ENCODE measurements at regions not wholly inside any gene's neighbourhood (a gene's known extent, or its start where the extent isn't known, plus 50 kb on each side); places are given as distances from the start of the nearest gene placed in this dataset.

DNA sequence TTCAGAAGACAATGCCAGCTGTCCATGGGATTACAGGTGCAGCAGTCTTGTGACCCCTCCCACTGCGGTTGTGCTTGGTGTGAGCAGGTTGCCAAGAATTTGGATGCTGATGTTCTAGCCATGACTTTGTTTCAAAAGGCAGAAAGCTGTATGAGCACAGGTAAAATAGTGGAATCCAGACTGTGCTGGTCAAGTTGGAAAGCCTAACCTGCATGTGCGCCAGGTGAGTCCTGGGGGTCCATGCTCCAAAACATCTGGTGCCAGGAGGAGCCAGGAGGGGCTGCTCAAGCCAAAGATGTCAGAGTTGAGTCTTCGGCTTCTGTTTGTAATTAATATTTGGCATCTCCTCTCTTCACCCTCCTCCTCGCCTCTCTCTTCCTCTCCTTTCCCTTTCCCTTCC is 330.1 kb downstream of the MYCN start:
- Histone ChIP-seq H2AFZ (no peak overlapping the region), H3K4me1 (no peaks in the 10 kb centered on the region), H3K27me3 (ENCODE audit: control insufficient read depth, insufficient read depth, low read length) (no peaks in the 10 kb centered on the region), H3K9me3 (ENCODE audit: control insufficient read depth, low read length) (no peaks in the 10 kb centered on the region), H3K79me2 (no peaks in the 10 kb centered on the region), H3K27ac (no peak overlapping the region), H3K9ac (no peak overlapping the region), H3K4me3 (ENCODE audit: low read depth, low read length) (no peak overlapping the region), H3K36me3 (ENCODE audit: control insufficient read depth, insufficient read depth, low read length) (no peaks in the 10 kb centered on the region), H3K4me2 (ENCODE audit: low read length) (no peak overlapping the region)
- TF ChIP-seq, protein P1, sequence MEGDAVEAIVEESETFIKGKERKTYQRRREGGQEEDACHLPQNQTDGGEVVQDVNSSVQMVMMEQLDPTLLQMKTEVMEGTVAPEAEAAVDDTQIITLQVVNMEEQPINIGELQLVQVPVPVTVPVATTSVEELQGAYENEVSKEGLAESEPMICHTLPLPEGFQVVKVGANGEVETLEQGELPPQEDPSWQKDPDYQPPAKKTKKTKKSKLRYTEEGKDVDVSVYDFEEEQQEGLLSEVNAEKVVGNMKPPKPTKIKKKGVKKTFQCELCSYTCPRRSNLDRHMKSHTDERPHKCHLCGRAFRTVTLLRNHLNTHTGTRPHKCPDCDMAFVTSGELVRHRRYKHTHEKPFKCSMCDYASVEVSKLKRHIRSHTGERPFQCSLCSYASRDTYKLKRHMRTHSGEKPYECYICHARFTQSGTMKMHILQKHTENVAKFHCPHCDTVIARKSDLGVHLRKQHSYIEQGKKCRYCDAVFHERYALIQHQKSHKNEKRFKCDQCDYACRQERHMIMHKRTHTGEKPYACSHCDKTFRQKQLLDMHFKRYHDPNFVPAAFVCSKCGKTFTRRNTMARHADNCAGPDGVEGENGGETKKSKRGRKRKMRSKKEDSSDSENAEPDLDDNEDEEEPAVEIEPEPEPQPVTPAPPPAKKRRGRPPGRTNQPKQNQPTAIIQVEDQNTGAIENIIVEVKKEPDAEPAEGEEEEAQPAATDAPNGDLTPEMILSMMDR (IDR thresholded peaks at IDR 0.05), result no peak

DNA sequence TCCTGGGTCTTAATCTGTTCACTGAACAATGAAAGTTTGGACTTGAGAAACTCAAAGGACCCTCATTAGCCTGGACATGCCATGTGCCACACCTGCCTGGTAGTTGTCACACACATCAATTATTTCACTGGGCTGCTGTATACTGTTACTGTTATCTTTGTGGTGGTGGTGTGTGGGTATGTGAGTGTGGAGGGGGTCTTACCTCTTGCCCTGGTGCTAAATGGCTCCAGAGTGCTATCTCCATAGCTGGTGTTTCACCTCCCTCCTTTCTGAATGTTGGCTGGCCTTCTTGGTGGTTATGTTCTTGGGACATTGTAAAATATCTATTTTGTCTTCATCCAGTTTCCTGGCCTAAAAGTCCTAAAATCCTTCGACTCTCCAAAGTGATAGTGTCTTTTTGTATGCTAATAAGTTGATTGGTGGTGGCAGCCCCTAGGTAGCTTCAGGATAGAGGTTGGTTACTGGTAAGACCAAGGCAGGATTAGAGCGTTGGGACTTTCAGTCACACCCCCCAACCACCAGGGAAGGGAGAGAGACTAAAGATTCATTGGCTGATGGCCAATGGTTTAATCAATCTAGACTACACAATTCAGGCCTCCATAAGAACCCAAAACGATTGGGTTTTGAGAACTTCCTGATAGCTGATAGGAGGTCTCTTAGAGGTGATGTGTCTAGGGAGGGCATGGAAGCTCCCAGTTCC is 328.1 kb downstream of the MYCN start:
- H3K79me2 ChIP-seq, result no peaks in the 10 kb centered on the region
- TF ChIP-seq, protein P1 (IDR thresholded peaks at IDR 0.05), result no peak
- H3K9me3 ChIP-seq (ENCODE audit: control insufficient read depth, low read length), result no peaks in the 10 kb centered on the region
- no peak overlapping the region for H3K4me3 ChIP-seq (ENCODE audit: low read depth, low read length)
- H2AFZ ChIP-seq, result no peak overlapping the region
- no peaks in the 10 kb centered on the region for H3K27me3 ChIP-seq (ENCODE audit: control insufficient read depth, insufficient read depth, low read length)
- no peak overlapping the region for H3K27ac ChIP-seq
- H3K9ac ChIP-seq, result no peak overlapping the region
- H3K4me1 ChIP-seq, result no peaks in the 10 kb centered on the region
- H3K4me2 ChIP-seq (ENCODE audit: low read length), result no peak overlapping the region
- no peaks in the 10 kb centered on the region for H3K36me3 ChIP-seq (ENCODE audit: control insufficient read depth, insufficient read depth, low read length)

DNA sequence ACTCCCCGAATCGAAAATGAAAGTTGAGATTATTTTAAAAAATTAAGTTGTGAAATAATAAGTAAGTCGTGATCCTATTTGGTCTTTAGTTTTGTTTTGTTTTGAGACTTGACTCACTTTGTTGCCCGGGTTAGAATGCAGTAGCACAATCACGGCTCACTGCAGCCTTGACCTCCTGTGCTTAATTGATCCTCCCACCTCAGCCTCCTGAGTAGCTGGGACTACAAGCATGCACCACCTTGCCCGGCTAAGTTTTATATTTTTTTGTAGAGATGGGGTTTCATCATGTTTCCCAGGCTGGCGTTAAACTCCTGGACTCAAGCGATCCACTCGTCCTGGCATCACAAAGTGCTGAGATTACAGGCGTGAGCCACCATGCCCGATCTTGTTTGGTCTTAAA is 326.2 kb downstream of the MYCN start:
- H3K79me2 ChIP-seq, result no peaks in the 10 kb centered on the region
- no peak overlapping the region for H3K4me2 ChIP-seq (ENCODE audit: low read length)
- H3K27ac ChIP-seq, result no peak overlapping the region
- TF ChIP-seq, protein P1 (IDR thresholded peaks at IDR 0.05), result no peak
- H3K9me3 ChIP-seq (ENCODE audit: control insufficient read depth, low read length), result no peaks in the 10 kb centered on the region
- no peaks in the 10 kb centered on the region for H3K4me1 ChIP-seq
- H3K36me3 ChIP-seq (ENCODE audit: control insufficient read depth, insufficient read depth, low read length), result no peaks in the 10 kb centered on the region
- no peak overlapping the region for H3K4me3 ChIP-seq (ENCODE audit: low read depth, low read length)
- H3K9ac ChIP-seq, result no peak overlapping the region
- H2AFZ ChIP-seq, result no peak overlapping the region
- no peaks in the 10 kb centered on the region for H3K27me3 ChIP-seq (ENCODE audit: control insufficient read depth, insufficient read depth, low read length)

DNA sequence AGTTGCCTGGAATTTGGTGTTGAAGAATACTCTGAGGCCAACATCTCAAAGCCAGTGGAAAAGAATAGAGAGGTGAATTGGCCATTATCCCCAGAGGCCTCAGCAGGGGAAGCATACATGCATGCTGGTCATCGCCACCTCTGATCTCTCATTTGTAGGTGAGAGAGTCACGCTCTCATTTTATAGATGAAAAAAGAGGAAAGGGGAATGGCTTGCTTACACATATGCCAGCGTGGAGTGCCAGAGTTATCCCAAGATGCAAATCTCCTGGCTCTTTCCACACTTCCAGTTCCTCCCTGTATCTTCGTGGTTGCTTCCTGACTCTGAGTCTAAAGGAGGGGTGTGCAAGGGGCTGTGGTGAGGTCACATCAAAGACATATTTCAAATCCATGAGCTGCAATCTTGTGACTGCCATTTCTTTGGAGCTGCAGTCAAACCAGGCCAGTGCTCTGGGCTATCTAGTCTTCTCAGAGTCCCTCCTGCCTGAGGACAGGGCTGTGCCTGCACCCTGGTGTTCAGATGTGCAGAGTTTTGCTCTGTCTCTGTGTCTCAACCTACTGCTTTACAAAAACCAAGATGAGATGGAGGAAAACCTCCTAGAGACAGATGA is 324.7 kb downstream of the MYCN start:
- Histone ChIP-seq H3K27me3 (ENCODE audit: control insufficient read depth, insufficient read depth, low read length) (no peaks in the 10 kb centered on the region), H3K27ac (no peak overlapping the region), H3K79me2 (no peaks in the 10 kb centered on the region), H3K36me3 (ENCODE audit: control insufficient read depth, insufficient read depth, low read length) (no peaks in the 10 kb centered on the region), H2AFZ (no peak overlapping the region), H3K4me1 (no peaks in the 10 kb centered on the region), H3K9ac (no peak overlapping the region), H3K9me3 (ENCODE audit: control insufficient read depth, low read length) (no peaks in the 10 kb centered on the region), H3K4me2 (ENCODE audit: low read length) (no peak overlapping the region), H3K4me3 (ENCODE audit: low read depth, low read length) (no peak overlapping the region)
- TF ChIP-seq, protein P1 (IDR thresholded peaks at IDR 0.05), result no peak

DNA sequence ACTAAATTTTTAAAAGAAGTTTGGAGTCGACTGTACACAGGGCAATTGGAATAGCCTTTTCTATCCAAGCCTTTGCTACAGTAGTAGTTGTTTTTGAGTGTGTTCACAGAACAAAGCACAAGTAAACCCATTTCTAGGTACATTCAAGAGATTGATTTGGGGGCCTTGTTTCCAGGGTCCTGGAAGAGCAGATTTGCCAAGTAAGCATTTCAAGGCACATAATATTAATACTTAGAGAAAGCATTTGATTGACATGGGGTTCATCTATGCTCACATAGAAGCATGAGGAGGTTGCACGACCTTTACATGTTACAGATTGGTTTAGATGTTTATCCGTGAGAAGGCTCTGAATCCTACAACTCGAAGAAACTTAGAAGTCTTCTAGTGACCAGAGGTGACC is 324.1 kb downstream of the MYCN start:
- no peaks in the 10 kb centered on the region for H3K4me1 ChIP-seq
- TF ChIP-seq, protein P1 (IDR thresholded peaks at IDR 0.05), result no peak
- no peaks in the 10 kb centered on the region for H3K9me3 ChIP-seq (ENCODE audit: control insufficient read depth, low read length)
- H3K4me2 ChIP-seq (ENCODE audit: low read length), result no peak overlapping the region
- no peaks in the 10 kb centered on the region for H3K27me3 ChIP-seq (ENCODE audit: control insufficient read depth, insufficient read depth, low read length)
- no peak overlapping the region for H2AFZ ChIP-seq
- no peak overlapping the region for H3K9ac ChIP-seq
- no peak overlapping the region for H3K4me3 ChIP-seq (ENCODE audit: low read depth, low read length)
- H3K27ac ChIP-seq, result no peak overlapping the region
- H3K79me2 ChIP-seq, result no peaks in the 10 kb centered on the region
- no peaks in the 10 kb centered on the region for H3K36me3 ChIP-seq (ENCODE audit: control insufficient read depth, insufficient read depth, low read length)
